K562 (cell line): ENCODE measurements at regions not wholly inside any gene's neighbourhood (a gene's known extent, or its start where the extent isn't known, plus 50 kb on each side); places are given as distances from the start of the nearest gene placed in this dataset.

ENCODE experiments used
- ASH1L ChIP-seq: fragments of 450-650 bp; IDR thresholded peaks from 2 replicates; pipeline ENCODE4 v1.6.1; 2018; ENCODE audit warnings: borderline replicate concordance, mild to moderate bottlenecking, low read depth; ENCODE audit not compliant: partially characterized antibody
- CBFB ChIP-seq: sonication (generic); formaldehyde crosslinking; IDR thresholded peaks from 2 replicates; pipeline ENCODE4 v1.4.0; 2020; ENCODE audit warnings: mild to moderate bottlenecking, missing genetic modification reagents
- CSDE1 ChIP-seq, 2 experiments: fragments of 450-650 bp; IDR thresholded peaks; 2 replicates each; pipeline ENCODE4 v1.6.1; 2016; ENCODE audit warnings: mild to moderate bottlenecking in 1 of 2
- DLX4 ChIP-seq: fragments of 250-450 bp; sonication (Bioruptor Pico); IDR thresholded peaks from 2 replicates; pipeline ENCODE4 v1.6.1; 2021; ENCODE audit warnings: mild to moderate bottlenecking
- DMBX1 ChIP-seq: fragments of 250-450 bp; sonication (Bioruptor Pico); IDR thresholded peaks from 2 replicates; pipeline ENCODE4 v1.8.0; 2022; ENCODE audit warnings: inconsistent platforms, mild to moderate bottlenecking, moderate library complexity, borderline replicate concordance
- ELF2 ChIP-seq: fragments of 250-450 bp; sonication (Bioruptor Pico); IDR thresholded peaks from 2 replicates; pipeline ENCODE4 v1.5.0; 2021; ENCODE audit warnings: mild to moderate bottlenecking
- ETV5 ChIP-seq: sonication (generic); formaldehyde crosslinking; IDR thresholded peaks from 2 replicates; pipeline ENCODE4 v1.4.0; 2020; ENCODE audit warnings: low read depth, mild to moderate bottlenecking, missing genetic modification reagents
- FOXP4 ChIP-seq: sonication (generic); formaldehyde crosslinking; IDR thresholded peaks from 2 replicates; pipeline ENCODE4 v1.8.0; 2022; ENCODE audit warnings: mild to moderate bottlenecking, missing genetic modification reagents, borderline replicate concordance
- IRF2 ChIP-seq: sonication (generic); formaldehyde crosslinking; IDR thresholded peaks from 2 replicates; pipeline ENCODE4 v1.8.1; 2022; ENCODE audit warnings: mild to moderate bottlenecking, missing genetic modification reagents
- JUND ChIP-seq, 2 experiments: IDR thresholded peaks; 2 replicates in 1 of 2; 3 replicates in 1 of 2; pipeline ENCODE4 v1.6.1; 2011; ENCODE audit warnings: borderline replicate concordance in 2 of 2, low read depth in 2 of 2, low read length in 2 of 2, improper control_type of control experiment in 1 of 2, missing biosample characterization in 1 of 2, missing genetic modification characterization in 1 of 2, missing genetic modification reagents in 1 of 2
- LEF1 ChIP-seq: fragments of 450-650 bp; IDR thresholded peaks from 2 replicates; pipeline ENCODE4 v1.6.1; 2016; ENCODE audit warnings: mild to moderate bottlenecking
- NCOA2 ChIP-seq, 2 experiments: fragments of 450-650 bp; IDR thresholded peaks; 2 replicates each; pipeline ENCODE4 v1.6.1; 2018; ENCODE audit warnings: mild to moderate bottlenecking in 2 of 2, moderate library complexity in 1 of 2; ENCODE audit not compliant: partially characterized antibody in 2 of 2
- PHF21A ChIP-seq: fragments of 450-650 bp; IDR thresholded peaks from 2 replicates; pipeline ENCODE4 v1.6.1; 2017; ENCODE audit warnings: low read depth, borderline replicate concordance
- RBM39 ChIP-seq: fragments of 200-400 bp; formaldehyde crosslinking; optimal IDR thresholded peaks from 2 replicates; pipeline ENCODE3; 2018; ENCODE audit warnings: low read depth, low read length
- RFX5 ChIP-seq: IDR thresholded peaks from 2 replicates; pipeline ENCODE4 v1.6.1; 2011; ENCODE audit warnings: low read depth, mild to moderate bottlenecking, improper control_type of control experiment, low read length
- RNF219 ChIP-seq: fragments of 250-450 bp; sonication (Bioruptor Pico); IDR thresholded peaks from 2 replicates; pipeline ENCODE4 v1.5.0; 2022; ENCODE audit warnings: mild to moderate bottlenecking
- STAT5A ChIP-seq: IDR thresholded peaks from 2 replicates; pipeline ENCODE4 v1.6.1; 2012; ENCODE audit warnings: low read length, inconsistent platforms, borderline replicate concordance
- TAL1 ChIP-seq: fragments of 450-650 bp; IDR thresholded peaks from 2 replicates; pipeline ENCODE4 v1.6.1; 2016; ENCODE audit warnings: mild to moderate bottlenecking
- XRCC4 ChIP-seq: IDR thresholded peaks from one replicate; pipeline ENCODE4 v1.6.1; 2011; ENCODE audit not compliant: insufficient read depth, insufficient read length; ENCODE audit errors: extremely low read depth
- ZC3H11A ChIP-seq: IDR thresholded peaks from 2 replicates; pipeline ENCODE4 v1.6.1; 2012; ENCODE audit warnings: low read depth, low read length, improper control_type of control experiment
- ZFX ChIP-seq: sonication (generic); formaldehyde crosslinking; IDR thresholded peaks from 2 replicates; pipeline ENCODE4 v1.8.0; 2022; ENCODE audit warnings: mild to moderate bottlenecking, missing genetic modification reagents, moderate library complexity
- ZNF23 ChIP-seq: fragments of 250-450 bp; sonication (Bioruptor Pico); IDR thresholded peaks from 2 replicates; pipeline ENCODE4 v1.4.0; 2020; ENCODE audit warnings: mild to moderate bottlenecking
- ZNF311 ChIP-seq: fragments of 250-450 bp; sonication (Bioruptor Pico); IDR thresholded peaks from 2 replicates; pipeline ENCODE4 v1.4.0; 2020; ENCODE audit warnings: mild to moderate bottlenecking, moderate library complexity
- ZNF551 ChIP-seq: fragments of 250-450 bp; sonication (Bioruptor Pico); IDR thresholded peaks from 2 replicates; pipeline ENCODE4 v1.5.0; 2021; ENCODE audit warnings: mild to moderate bottlenecking, moderate library complexity
- ZSCAN29 ChIP-seq: fragments of 450-650 bp; IDR thresholded peaks from 2 replicates; pipeline ENCODE4 v1.6.1; 2017

- no peak for TF ChIP-seq FOXP4
- TF ChIP-seq LEF1, result peak; percentile 97
- TF ChIP-seq DMBX1 (CRISPR knock-in tag), result peak; percentile 98
- TF ChIP-seq ZSCAN29, result no peak
- TF ChIP-seq CSDE1 (IDR thresholded peaks at IDR 0.05), result 0 out of 4 replicates have a peak, but pooled peaks of 1 of the 2 experiments have one; percentile 46
- TF ChIP-seq PHF21A, result 0 out of 2 replicates have a peak, but pooled peaks have one; percentile 78
- TF ChIP-seq ZNF551 (CRISPR knock-in tag), result no peak
- TF ChIP-seq ZFX, result no peak
- TF ChIP-seq ZNF311 (CRISPR knock-in tag), result peak; percentile 93
- no peak for TF ChIP-seq IRF2
- TF ChIP-seq RBM39, result no peak
- no peak for TF ChIP-seq RNF219 (CRISPR knock-in tag)
- peak; percentile 97 for TF ChIP-seq ETV5 (CRISPR knock-in tag)
- TF ChIP-seq DLX4, result no peak
- TF ChIP-seq STAT5A, result peak; percentile 100
- TF ChIP-seq ELF2 (CRISPR knock-in tag), result no peak
- TF ChIP-seq ASH1L, result no peak
- no peak for TF ChIP-seq XRCC4
- TF ChIP-seq NCOA2 (IDR thresholded peaks at IDR 0.05; ENCODE audit: partially characterized antibody in 2 of 2), result peak; percentile 78 to 80
- TF ChIP-seq ZNF23 (CRISPR knock-in tag), result 0 out of 2 replicates have a peak, but pooled peaks have one; percentile 31
- TF ChIP-seq ZC3H11A, result no peak
- no peak for TF ChIP-seq RFX5
- TF ChIP-seq JUND (IDR thresholded peaks at IDR 0.05; ENCODE audit: borderline replicate concordance, low read depth, low read length), result peak; percentile 80; the same call in 1 of the 2 replicates
- peak; percentile 81; the same call in 2 of the 3 replicates for TF ChIP-seq JUND (tag; IDR thresholded peaks at IDR 0.05; ENCODE audit: borderline replicate concordance, low read depth, low read length)
- TF ChIP-seq CBFB (CRISPR knock-in tag), result no peak
- peak; percentile 100 for TF ChIP-seq TAL1
Measured at GRCh38 chr12:92403210-92404175, 257.8 kb upstream of the BTG1 start (continued).
